GM23338 (cell line): ENCODE measurements at regions not wholly inside any gene's neighbourhood (a gene's known extent, or its start where the extent isn't known, plus 50 kb on each side); places are given as distances from the start of the nearest gene placed in this dataset.

Experiments used
- ATAC-seq: fragments of 200-7000 bp; cut with Tn5 transposase; 3 replicates; pipeline ENCODE4 v1.9.1; 2020
- DNase-seq: peaks from one replicate; pipeline ENCODE4 v3.0.0-alpha.2; 2015; ENCODE audit warnings: low spot score
- H2AFZ ChIP-seq: fragments of 200-600 bp; sonication (generic); 2 replicates; pipeline ENCODE4 v1.8.0; 2016; ENCODE audit warnings: antibody characterized with exemption, mild to moderate bottlenecking, moderate library complexity
- H3F3A ChIP-seq: fragments of 200-600 bp; sonication (generic); replicated peaks from 2 replicates; pipeline ENCODE4 v1.8.0; 2017; ENCODE audit warnings: antibody characterized with exemption, mixed run types, low read depth
- H3K27ac ChIP-seq: fragments of 200-600 bp; sonication (generic); 2 replicates; pipeline ENCODE4 v1.6.1; 2016; ENCODE audit warnings: low read depth
- H3K27me3 ChIP-seq: fragments of 200-600 bp; sonication (generic); 2 replicates; pipeline ENCODE4 v1.8.0; 2016; ENCODE audit warnings: mild to moderate bottlenecking, mixed run types, moderate library complexity; ENCODE audit not compliant: insufficient read depth
- H3K36me3 ChIP-seq: fragments of 200-600 bp; sonication (generic); 2 replicates; pipeline ENCODE4 v1.8.0; 2016; ENCODE audit warnings: mild to moderate bottlenecking; ENCODE audit not compliant: insufficient read depth
- H3K4me1 ChIP-seq: fragments of 200-600 bp; sonication (generic); 2 replicates; pipeline ENCODE4 v1.8.0; 2016; ENCODE audit warnings: mild to moderate bottlenecking, moderate library complexity; ENCODE audit not compliant: insufficient read depth
- H3K4me2 ChIP-seq: fragments of 200-600 bp; sonication (generic); 2 replicates; pipeline ENCODE4 v1.7.1; 2017; ENCODE audit warnings: mixed run types
- H3K4me3 ChIP-seq: fragments of 200-600 bp; sonication (generic); 2 replicates; pipeline ENCODE4 v1.6.1; 2016; ENCODE audit warnings: mixed run types
- H3K79me2 ChIP-seq: fragments of 200-600 bp; sonication (generic); replicated peaks from 2 replicates; pipeline ENCODE4 v1.8.0; 2017; ENCODE audit warnings: mild to moderate bottlenecking; ENCODE audit not compliant: insufficient read depth
- H3K9me2 ChIP-seq: fragments of 200-600 bp; sonication (generic); 2 replicates; pipeline ENCODE4 v1.8.0; 2017; ENCODE audit not compliant: insufficient read depth
- H4K20me1 ChIP-seq: fragments of 200-600 bp; sonication (generic); replicated peaks from 2 replicates; pipeline ENCODE4 v1.8.0; 2017; ENCODE audit warnings: mild to moderate bottlenecking; ENCODE audit not compliant: insufficient read depth
- H3K27ac Mint-ChIP-seq: 2 replicates; pipeline ENCODE4 v1.8.0; 2020; ENCODE audit warnings: inconsistent platforms, mild to moderate bottlenecking, moderate library complexity, mixed read lengths
- H3K27me3 Mint-ChIP-seq: 3 replicates; pipeline ENCODE4 v1.8.0; 2022; ENCODE audit warnings: low read depth, mild to moderate bottlenecking, moderate library complexity, mixed read lengths, inconsistent platforms; ENCODE audit not compliant: insufficient read depth, poor library complexity
- H3K36me3 Mint-ChIP-seq: 3 replicates; pipeline ENCODE4 v1.8.0; 2021; ENCODE audit warnings: low read depth, mild to moderate bottlenecking, inconsistent platforms, moderate library complexity, mixed read lengths
- H3K4me1 Mint-ChIP-seq: 3 replicates; pipeline ENCODE4 v1.8.0; 2020; ENCODE audit warnings: mild to moderate bottlenecking, inconsistent platforms, mixed read lengths
- H3K4me3 Mint-ChIP-seq: 3 replicates; pipeline ENCODE4 v1.8.0; 2021; ENCODE audit warnings: moderate library complexity, mild to moderate bottlenecking, inconsistent platforms, mixed read lengths
- H3K9me3 Mint-ChIP-seq: 3 replicates; pipeline ENCODE4 v1.8.0; 2020; ENCODE audit warnings: moderate library complexity, mild to moderate bottlenecking, inconsistent platforms, mixed read lengths
- EZH2 ChIP-seq: fragments of 200-600 bp; sonication (generic); IDR thresholded peaks from one replicate; pipeline ENCODE4 v1.8.0; 2017; ENCODE audit warnings: antibody characterized with exemption, mild to moderate bottlenecking, low read depth; ENCODE audit not compliant: unreplicated experiment
- JUNB ChIP-seq: IDR thresholded peaks from one replicate; pipeline ENCODE4 v1.6.1; 2016; ENCODE audit warnings: antibody characterized with exemption; ENCODE audit not compliant: unreplicated experiment
- ZNF462 ChIP-seq: fragments of 250-450 bp; sonication (Bioruptor Pico); IDR thresholded peaks from 2 replicates; pipeline ENCODE4 v1.5.0; 2020; ENCODE audit warnings: mild to moderate bottlenecking, moderate library complexity

- H3F3A ChIP-seq = no peaks in the 10 kb centered on the region
- no peaks in the 10 kb centered on the region for H3K36me3 ChIP-seq
- no peaks in the 10 kb centered on the region; the same call in 2 of the 3 replicates for H3K36me3 Mint-ChIP-seq
- no peak for DNase-seq
- H3K4me1 ChIP-seq = peaks cover 29% of the 10 kb centered on the region
- no peak overlapping the region for H3K4me3 Mint-ChIP-seq
- no peak overlapping the region for H3K27ac Mint-ChIP-seq
- no peaks in the 10 kb centered on the region for H3K79me2 ChIP-seq
- H2AFZ ChIP-seq = peak overlapping the region; percentile 91; the same call in 1 of the 2 replicates
- no peak overlapping the region for H3K4me3 ChIP-seq
- no peaks in the 10 kb centered on the region for H3K27me3 ChIP-seq
- no peak overlapping the region for H3K4me2 ChIP-seq
- no peak for ATAC-seq
- peaks cover 2% of the 10 kb centered on the region; the same call in 1 of the 2 replicates for H3K9me2 ChIP-seq
- TF ChIP-seq JUNB = no peak
- peaks cover 26% of the 10 kb centered on the region; the same call in 2 of the 3 replicates for H3K4me1 Mint-ChIP-seq
- no peaks in the 10 kb centered on the region for H4K20me1 ChIP-seq
- H3K27ac ChIP-seq = no peak overlapping the region
- no peaks in the 10 kb centered on the region; the same call in 2 of the 3 replicates for H3K9me3 Mint-ChIP-seq
- peaks cover 7% of the 10 kb centered on the region for H3K27me3 Mint-ChIP-seq
These were observed 167.5 kb downstream of the BRMS1L start for GRCh38 chr14:35993684-35993960.

- DNase-seq (peak; percentile 14), ATAC-seq (peak; percentile 53)
- H4K20me1 ChIP-seq = no peaks in the 10 kb centered on the region
- Mint-ChIP-seq H3K4me1 (peaks cover 21% of the 10 kb centered on the region; the same call in 2 of the 3 replicates), H3K9me3 (no peaks in the 10 kb centered on the region; the same call in 2 of the 3 replicates), H3K27me3 (peaks cover 4% of the 10 kb centered on the region), H3K27ac (no peak overlapping the region), H3K36me3 (no peaks in the 10 kb centered on the region; the same call in 2 of the 3 replicates), H3K4me3 (no peak overlapping the region)
- H3K27ac ChIP-seq = no peak overlapping the region
- H2AFZ ChIP-seq = peak overlapping the region; percentile 91
- peaks cover 23% of the 10 kb centered on the region for H3K4me1 ChIP-seq
- H3K4me2 ChIP-seq = no peak overlapping the region
- peaks cover 2% of the 10 kb centered on the region; the same call in 1 of the 2 replicates for H3K9me2 ChIP-seq
- no peak overlapping the region for H3K4me3 ChIP-seq
- H3K27me3 ChIP-seq = no peaks in the 10 kb centered on the region
- H3K79me2 ChIP-seq = no peaks in the 10 kb centered on the region
- no peak for TF ChIP-seq EZH2
- TF ChIP-seq ZNF462 = 0 out of 2 replicates have a peak, but pooled peaks have one; percentile 49
- no peaks in the 10 kb centered on the region for H3F3A ChIP-seq
- H3K36me3 ChIP-seq = no peaks in the 10 kb centered on the region
These were observed 166.9 kb downstream of the BRMS1L start for GRCh38 chr14:35992816-35993683.
